Erythroblast (primary cell): ENCODE measurements at regions not wholly inside any gene's neighbourhood (a gene's known extent, or its start where the extent isn't known, plus 50 kb on each side); places are given as distances from the start of the nearest gene placed in this dataset.

Experiments used
- GATA1 ChIP-seq: IDR thresholded peaks from 2 replicates; pipeline ENCODE4 v1.6.1; 2011; ENCODE audit warnings: low read depth, mild to moderate bottlenecking, control low read depth, low read length, moderate library complexity
- POLR2A ChIP-seq: IDR thresholded peaks from 2 replicates; pipeline ENCODE4 v1.6.1; 2011; ENCODE audit warnings: mild to moderate bottlenecking, low read length

GRCh38 chr5:162806195-162806594 is 631.2 kb upstream of the CCNG1 start:
- TF ChIP-seq POLR2A = no peak
- TF ChIP-seq GATA1 = no peak
